ENCODE measurements at regions not wholly inside any gene's neighbourhood (a gene's known extent, or its start where the extent isn't known, plus 50 kb on each side); places are given as distances from the start of the nearest gene placed in this dataset.
A peak's percentile ranks its signal among the peaks of the same experiment; 100 is the strongest.
"Not testable (repeated sequence)": the region's sequence is repeated elsewhere in the genome, so short reads cannot be mapped to it uniquely, and the experiment has no call there.

DNA sequence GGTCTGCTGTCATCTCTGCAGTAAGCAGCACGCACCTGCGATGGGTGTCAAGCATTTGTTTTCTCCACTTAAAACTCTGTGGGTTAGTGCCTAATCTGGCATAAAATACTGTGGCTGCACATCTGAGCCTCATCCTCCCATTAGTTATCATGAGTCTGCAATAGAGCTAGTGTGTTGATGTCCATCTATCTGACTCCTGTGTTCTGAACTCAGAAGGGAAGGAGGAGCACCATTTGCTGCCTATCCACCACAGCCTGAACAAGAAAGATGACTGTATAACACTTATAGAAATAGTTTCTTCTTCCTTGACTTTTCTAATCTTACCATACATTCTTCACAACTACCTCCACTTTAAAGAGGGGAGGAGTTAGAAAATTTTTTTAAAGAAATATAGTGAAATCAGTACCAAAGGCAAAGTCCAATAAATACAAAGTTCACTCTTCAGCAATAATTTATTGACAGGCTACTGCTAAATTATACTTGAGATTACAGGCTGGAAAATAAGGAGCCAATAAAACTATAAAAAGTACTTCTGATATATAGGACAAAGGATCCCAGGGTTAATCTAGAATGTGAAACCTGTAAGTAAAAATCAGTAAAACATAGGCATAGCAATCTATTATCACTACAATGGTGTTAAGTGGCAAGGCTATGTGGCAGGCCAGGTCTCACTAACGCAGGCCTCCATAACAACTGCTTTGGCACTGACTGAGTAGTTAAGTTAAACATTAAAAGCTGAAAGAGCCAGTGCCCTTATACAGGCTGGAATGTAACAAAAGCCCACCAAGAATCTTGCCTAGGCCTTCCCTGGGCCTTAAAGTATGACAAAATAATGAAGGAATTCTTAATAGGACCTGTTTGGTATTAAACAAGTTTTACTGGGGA is 70.2 kb downstream of the LGALS9C start:
- not testable (repeated sequence) for DNase-seq

DNA sequence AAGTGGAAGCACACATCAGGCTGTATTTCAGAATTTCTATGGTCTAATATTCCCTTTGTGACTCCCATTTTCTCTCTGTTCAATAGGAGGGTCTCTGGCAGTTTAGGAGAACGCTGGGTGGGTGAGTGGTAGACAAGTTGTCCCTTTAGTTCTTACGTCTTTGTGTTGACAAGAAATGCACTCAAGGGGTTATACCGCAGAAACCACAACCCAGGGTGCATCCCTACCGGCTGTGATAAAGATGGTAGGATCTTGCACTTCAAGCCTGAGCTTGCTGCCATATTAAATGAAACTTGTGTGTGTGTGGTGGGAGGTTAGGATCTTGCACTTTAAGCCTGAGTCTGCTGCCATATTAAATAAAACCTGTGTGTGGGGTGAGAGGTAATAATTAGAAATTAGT is 80.5 kb downstream of the LGALS9C start:
- not testable (repeated sequence) for DNase-seq

DNA sequence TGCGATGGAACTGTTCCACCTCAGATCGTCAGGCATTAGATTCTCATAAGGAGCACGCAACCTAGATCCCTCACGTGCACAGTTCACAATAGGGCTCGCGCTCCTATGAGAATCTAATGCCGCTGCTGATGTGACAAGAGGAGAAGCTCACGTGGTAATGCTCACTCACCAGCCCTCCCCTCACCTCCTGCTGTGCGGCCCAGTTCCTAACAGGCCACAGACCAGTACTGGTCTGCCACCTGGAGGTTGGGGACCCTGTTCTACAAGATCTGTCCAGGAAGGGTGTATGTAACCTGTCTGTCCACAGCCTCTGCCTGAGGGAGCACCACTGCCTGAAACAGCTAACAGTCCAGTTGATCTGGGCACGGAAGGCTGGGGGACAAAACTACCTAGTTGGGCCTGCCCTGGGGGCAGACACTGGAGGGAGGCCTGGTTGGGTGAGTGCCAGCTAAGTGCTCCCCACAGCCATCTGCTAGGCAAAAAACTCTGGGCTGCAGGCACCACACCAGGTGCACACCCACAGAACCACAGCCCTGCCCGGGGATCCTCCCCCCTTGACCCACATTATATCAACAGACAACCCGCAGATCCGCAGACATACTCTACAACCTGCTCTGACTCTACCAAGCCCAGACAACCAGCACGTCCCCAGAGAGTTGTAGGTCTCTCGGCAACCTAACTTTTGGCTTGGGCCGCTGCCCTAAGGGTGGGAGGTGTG is 80.7 kb downstream of the TBC1D28 start:
- not testable (repeated sequence) for DNase-seq

DNA sequence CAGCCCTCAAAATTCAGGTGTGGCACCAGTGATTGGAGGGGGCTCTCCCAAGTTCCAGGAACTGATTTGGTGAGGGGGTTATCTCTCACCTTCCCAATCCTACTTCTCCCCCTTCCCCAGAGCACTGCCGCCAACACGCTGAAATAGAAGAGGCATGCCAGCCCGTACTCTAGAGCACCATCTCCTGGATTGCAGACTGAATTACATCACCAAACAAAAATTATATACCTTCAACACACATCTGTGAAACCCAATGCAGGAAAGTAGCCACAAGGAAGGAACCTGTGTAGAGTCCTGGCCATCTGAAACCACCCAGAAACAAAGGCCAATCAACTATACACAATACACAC is 80.1 kb downstream of the TBC1D28 start:
- DNase-seq: peak; percentile 7 to 37

DNA sequence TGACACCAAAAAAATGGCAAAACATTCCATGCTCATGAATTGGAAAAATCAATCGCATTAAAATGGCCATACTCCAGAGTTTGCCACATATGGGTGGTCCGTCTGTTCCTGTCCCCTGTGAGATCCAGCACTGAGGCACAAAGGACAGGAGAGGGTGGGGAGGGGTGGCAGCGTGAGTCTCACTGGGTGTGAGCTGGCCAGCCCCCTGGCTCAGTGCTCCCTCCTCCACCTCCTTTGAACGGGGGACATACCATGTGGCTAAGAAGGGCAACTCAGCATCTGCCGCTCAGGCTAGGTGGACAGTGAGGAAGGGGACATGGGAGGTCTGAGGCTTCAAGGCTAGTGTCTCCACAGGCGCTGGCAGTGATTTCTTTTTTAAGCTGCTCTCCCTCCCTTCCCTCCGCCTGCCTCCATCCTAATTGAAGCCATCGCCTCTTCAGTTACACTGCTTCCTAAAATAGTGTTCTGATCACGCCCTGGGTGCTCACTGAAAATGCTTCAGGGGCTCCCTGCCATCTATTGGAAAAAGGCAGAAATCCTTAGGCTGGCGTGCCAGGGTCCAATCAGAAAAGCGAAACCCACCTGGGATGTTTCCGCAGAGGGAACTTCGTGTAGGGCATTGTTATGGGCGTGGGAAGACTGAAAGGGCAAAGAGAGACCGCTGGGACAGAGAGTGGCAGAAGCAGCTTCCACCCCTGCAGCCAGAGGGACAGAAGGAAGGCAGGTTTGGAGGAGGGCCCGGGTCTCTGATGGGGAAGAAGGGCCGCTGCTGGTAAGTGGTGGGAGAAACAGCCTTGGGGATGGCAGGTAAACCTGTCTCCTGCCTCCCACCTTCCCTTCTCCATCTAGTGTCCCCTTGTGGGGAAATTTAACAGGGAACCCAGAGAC is 75.8 kb downstream of the TBC1D28 start:
- DNase-seq: not testable (repeated sequence)

DNA sequence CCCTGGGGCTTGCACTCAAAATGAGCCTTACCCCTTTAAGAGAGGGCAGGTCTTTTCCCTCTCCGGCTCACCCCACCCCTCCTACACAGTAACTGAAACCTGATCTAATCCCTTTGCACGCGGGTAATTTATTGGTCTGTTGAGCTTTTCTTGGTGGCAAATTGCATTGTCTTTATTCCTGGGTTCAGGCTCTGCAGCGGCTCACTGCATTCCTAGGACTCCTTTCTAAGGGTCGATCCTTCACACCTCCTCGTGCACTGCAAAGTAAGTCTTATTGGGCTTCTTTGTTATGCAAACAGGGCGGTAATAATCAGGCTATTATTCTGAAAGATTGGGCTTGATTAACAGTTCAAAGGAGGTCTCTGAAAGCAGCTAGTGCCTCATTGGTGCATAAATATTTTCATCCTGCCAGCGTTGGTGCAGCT is 74.7 kb downstream of the TBC1D28 start:
- DNase-seq: not testable (repeated sequence)

DNA sequence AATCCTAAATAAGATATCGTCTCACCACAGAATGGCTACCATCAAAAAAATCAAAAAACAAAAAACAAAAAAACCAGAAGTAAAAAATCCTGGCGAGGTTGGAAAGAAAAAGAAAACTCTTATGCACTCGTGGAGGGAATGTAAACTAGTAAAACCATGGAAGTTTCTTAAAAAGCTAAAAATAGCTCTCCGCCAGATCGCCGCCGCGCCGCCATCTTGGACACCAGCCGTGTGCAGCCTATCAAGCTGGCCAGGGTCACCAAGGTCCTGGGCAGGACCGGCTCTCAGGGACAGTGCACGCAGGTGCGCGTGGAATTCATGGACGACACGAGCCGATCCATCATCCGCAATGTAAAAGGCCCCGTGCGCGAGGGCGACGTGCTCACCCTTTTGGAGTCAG is 71.7 kb downstream of the TBC1D28 start:
- DNase-seq: not testable (repeated sequence)

DNA sequence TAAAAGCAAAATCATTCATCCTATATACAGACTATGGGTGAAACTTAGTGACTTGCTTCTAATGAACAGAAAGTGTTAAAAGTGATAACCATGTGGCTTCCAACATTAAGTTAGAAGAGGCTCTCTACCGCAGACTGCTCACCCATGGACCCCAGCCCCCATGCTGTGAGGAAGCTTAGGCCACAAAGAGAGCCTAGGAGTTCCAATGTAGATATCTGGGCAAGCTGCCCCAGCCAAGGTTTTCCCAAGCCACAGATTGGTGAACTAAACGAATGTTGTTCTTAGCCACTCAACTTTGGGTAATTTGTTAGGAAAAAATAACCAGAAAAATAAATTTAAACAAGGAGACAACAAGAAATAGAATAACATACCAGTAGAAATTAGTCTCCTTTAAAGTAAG is 70.1 kb downstream of the TBC1D28 start:
- DNase-seq: not testable (repeated sequence)
